ENCODE measurements at regions not wholly inside any gene's neighbourhood (a gene's known extent, or its start where the extent isn't known, plus 50 kb on each side); places are given as distances from the start of the nearest gene placed in this dataset.

GRCh38 chr2:56008661-56009431, 85.3 kb upstream of the EFEMP1 start:
- Mint-ChIP-seq H3K4me1 (ENCODE audit: low read depth) (no peaks in the 10 kb centered on the region), H3K9me3 (no peaks in the 10 kb centered on the region), H3K36me3 (ENCODE audit: low read depth) (no peaks in the 10 kb centered on the region), H3K27ac (no peak overlapping the region), H3K27me3 (ENCODE audit: low read depth) (peaks cover 4% of the 10 kb centered on the region), H3K4me3 (no peak overlapping the region)
- CTCF ChIA-PET = no interaction called here
- intact Hi-C loops (cut with micrococcal nuclease) = loop anchor here (1.0 kb wide), 1 partner anchor 291 kb away; no protein-coding TSS in a partner anchor
- no peak for DNase-seq

- no peaks in the 10 kb centered on the region for H3K9me3 Mint-ChIP-seq
- peaks cover 4% of the 10 kb centered on the region for H3K27me3 Mint-ChIP-seq (ENCODE audit: low read depth)
- intact Hi-C loops (cut with micrococcal nuclease) = loop anchor here (10.0 kb wide), 1 partner anchor 225 kb away; no protein-coding TSS in a partner anchor
- H3K36me3 Mint-ChIP-seq (ENCODE audit: low read depth) = no peaks in the 10 kb centered on the region
- H3K4me3 Mint-ChIP-seq = no peak overlapping the region
- H3K4me1 Mint-ChIP-seq (ENCODE audit: low read depth) = no peaks in the 10 kb centered on the region
- H3K27ac Mint-ChIP-seq = no peak overlapping the region
- CTCF ChIA-PET = no interaction called here
- DNase-seq = no peak
Observed at GRCh38 chr2:56009758-56010458, 86.3 kb upstream of the EFEMP1 start.

DNA sequence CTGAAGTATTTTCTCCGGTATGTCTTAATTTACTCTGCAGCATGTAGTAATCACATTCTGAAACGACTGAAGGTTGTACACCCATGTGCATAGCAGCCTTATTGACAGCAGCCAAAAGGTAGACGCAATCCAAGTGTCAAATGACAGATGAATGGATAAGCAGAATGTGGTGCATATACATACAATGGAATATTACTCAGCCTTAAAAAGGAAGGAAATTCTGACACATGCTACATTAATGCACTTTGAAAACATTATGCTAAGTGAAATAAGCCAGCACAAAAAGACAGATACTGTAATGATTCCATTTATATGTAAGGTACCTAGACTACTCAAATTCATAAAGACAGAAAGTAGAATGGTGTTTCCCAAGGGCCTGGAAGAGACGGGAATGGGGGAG, 88.0 kb upstream of the EFEMP1 start:
- CTCF ChIA-PET = no interaction called here
- intact Hi-C loops (cut with micrococcal nuclease) = loop anchor here (10.0 kb wide), 1 partner anchor 227 kb away; no protein-coding TSS in a partner anchor
- no peaks in the 10 kb centered on the region for H3K36me3 Mint-ChIP-seq (ENCODE audit: low read depth)

GRCh38 chr2:56012221-56012765, 88.7 kb upstream of the EFEMP1 start:
- H3K27me3 Mint-ChIP-seq (ENCODE audit: low read depth) = peaks cover 4% of the 10 kb centered on the region
- no peaks in the 10 kb centered on the region for H3K9me3 Mint-ChIP-seq
- no peak overlapping the region for H3K27ac Mint-ChIP-seq
- no peak overlapping the region for H3K4me3 Mint-ChIP-seq
- intact Hi-C loops (cut with micrococcal nuclease) = loop anchor here (10.0 kb wide), 1 partner anchor 227 kb away; no protein-coding TSS in a partner anchor
- CTCF ChIA-PET = no interaction called here
- H3K4me1 Mint-ChIP-seq (ENCODE audit: low read depth) = no peaks in the 10 kb centered on the region
- no peak for DNase-seq
- no peaks in the 10 kb centered on the region for H3K36me3 Mint-ChIP-seq (ENCODE audit: low read depth)

More for the DNA sequence above, 88.0 kb upstream of the EFEMP1 start:
- Mint-ChIP-seq H3K9me3 (no peaks in the 10 kb centered on the region), H3K27ac (no peak overlapping the region), H3K4me1 (ENCODE audit: low read depth) (no peaks in the 10 kb centered on the region), H3K4me3 (no peak overlapping the region), H3K27me3 (ENCODE audit: low read depth) (peaks cover 4% of the 10 kb centered on the region)
- no peak for DNase-seq

GRCh38 chr2:56013475-56013874, 89.9 kb upstream of the EFEMP1 start:
- Mint-ChIP-seq H3K27me3 (ENCODE audit: low read depth) (peaks cover 4% of the 10 kb centered on the region), H3K9me3 (no peaks in the 10 kb centered on the region), H3K4me3 (no peak overlapping the region), H3K36me3 (ENCODE audit: low read depth) (no peaks in the 10 kb centered on the region), H3K4me1 (ENCODE audit: low read depth) (no peaks in the 10 kb centered on the region), H3K27ac (no peak overlapping the region)
- CTCF ChIA-PET = interaction anchor here (0.6 kb wide), 1 partner anchor 825 kb away, joined by 3 read pairs; no protein-coding TSS in a partner anchor
- DNase-seq = no peak
- intact Hi-C loops (cut with micrococcal nuclease) = loop anchor here (10.0 kb wide), 1 partner anchor 229 kb away; no protein-coding TSS in a partner anchor

- H3K36me3 Mint-ChIP-seq (ENCODE audit: low read depth) = no peaks in the 10 kb centered on the region
Observed at GRCh38 chr2:56014046-56014730, 90.6 kb upstream of the EFEMP1 start.

GRCh38 chr2:56015711-56016115, 92.1 kb upstream of the EFEMP1 start:
- Mint-ChIP-seq H3K4me1 (ENCODE audit: low read depth) (no peaks in the 10 kb centered on the region), H3K4me3 (no peak overlapping the region), H3K36me3 (ENCODE audit: low read depth) (no peaks in the 10 kb centered on the region), H3K27ac (no peak overlapping the region), H3K27me3 (ENCODE audit: low read depth) (peaks cover 4% of the 10 kb centered on the region), H3K9me3 (no peaks in the 10 kb centered on the region)
- CTCF ChIA-PET = no interaction called here
- no peak for DNase-seq
- intact Hi-C loops (cut with micrococcal nuclease) = loop anchor here (10.0 kb wide), 1 partner anchor 231 kb away; no protein-coding TSS in a partner anchor

More at GRCh38 chr2:56014046-56014730, 90.6 kb upstream of the EFEMP1 start:
- no peak for DNase-seq
- Mint-ChIP-seq H3K4me1 (ENCODE audit: low read depth) (no peaks in the 10 kb centered on the region), H3K4me3 (no peak overlapping the region), H3K27me3 (ENCODE audit: low read depth) (peaks cover 4% of the 10 kb centered on the region), H3K27ac (no peak overlapping the region), H3K9me3 (no peaks in the 10 kb centered on the region)
- intact Hi-C loops (cut with micrococcal nuclease) = loop anchor here (10.0 kb wide), 1 partner anchor 229 kb away; no protein-coding TSS in a partner anchor
- CTCF ChIA-PET = interaction anchor here (1.2 kb wide), 1 partner anchor 295 kb away, joined by 3 read pairs; no protein-coding TSS in a partner anchor

- CTCF ChIA-PET = no interaction called here
- H3K27me3 Mint-ChIP-seq (ENCODE audit: low read depth) = no peaks in the 10 kb centered on the region
- no peak for DNase-seq
- no peak overlapping the region for H3K4me3 Mint-ChIP-seq
- no peaks in the 10 kb centered on the region for H3K36me3 Mint-ChIP-seq (ENCODE audit: low read depth)
- H3K4me1 Mint-ChIP-seq (ENCODE audit: low read depth) = no peaks in the 10 kb centered on the region
- intact Hi-C loops (cut with micrococcal nuclease) = loop anchor here (10.0 kb wide), 1 partner anchor 233 kb away; no protein-coding TSS in a partner anchor
- no peak overlapping the region for H3K27ac Mint-ChIP-seq
- no peaks in the 10 kb centered on the region for H3K9me3 Mint-ChIP-seq
Observed at GRCh38 chr2:56017784-56018183, 94.2 kb upstream of the EFEMP1 start.

DNA sequence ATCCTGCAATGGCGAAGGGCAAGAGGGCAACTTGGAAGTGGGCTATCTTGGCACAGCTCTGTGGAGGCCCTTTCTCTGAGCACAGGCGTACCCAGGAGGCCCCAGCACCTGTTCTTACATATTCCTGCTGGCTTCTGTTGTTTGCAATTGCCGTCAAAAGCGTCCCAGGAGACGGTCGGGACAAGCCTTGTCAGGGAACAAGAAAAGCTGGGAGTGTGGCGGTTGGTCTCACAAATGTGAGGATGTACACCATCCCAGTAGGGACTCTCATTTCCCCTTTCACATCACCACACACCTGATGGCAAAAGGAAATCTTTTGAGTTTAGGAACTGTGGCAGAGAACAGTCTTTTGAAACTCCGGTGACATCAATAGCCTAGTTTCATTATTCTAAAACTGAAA, 94.7 kb upstream of the EFEMP1 start:
- intact Hi-C loops (cut with micrococcal nuclease) = loop anchor here (10.0 kb wide), 1 partner anchor 233 kb away; no protein-coding TSS in a partner anchor
- no peaks in the 10 kb centered on the region for H3K4me1 Mint-ChIP-seq (ENCODE audit: low read depth)
- no peak for DNase-seq
- H3K9me3 Mint-ChIP-seq = no peaks in the 10 kb centered on the region
- H3K27me3 Mint-ChIP-seq (ENCODE audit: low read depth) = no peaks in the 10 kb centered on the region
- H3K4me3 Mint-ChIP-seq = no peak overlapping the region
- CTCF ChIA-PET = no interaction called here
- H3K36me3 Mint-ChIP-seq (ENCODE audit: low read depth) = no peaks in the 10 kb centered on the region
- H3K27ac Mint-ChIP-seq = no peak overlapping the region

DNA sequence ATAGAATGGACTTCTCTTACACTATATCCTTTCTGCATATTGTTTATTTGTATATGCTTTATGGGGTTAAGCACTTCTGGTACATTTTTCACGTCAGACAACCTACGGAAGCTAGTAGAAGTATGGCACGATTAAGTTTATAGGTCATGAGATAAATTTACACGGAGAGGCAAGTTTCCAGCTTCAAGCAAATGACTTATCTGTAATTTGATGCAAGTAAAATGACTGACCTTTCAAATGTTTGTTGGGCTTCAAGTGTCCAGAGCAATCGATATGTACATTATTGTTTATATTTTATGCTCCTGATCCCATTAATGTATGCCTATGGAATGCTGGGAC, 97.5 kb upstream of the EFEMP1 start:
- no peak overlapping the region for H3K4me3 Mint-ChIP-seq
- intact Hi-C loops (cut with micrococcal nuclease) = no loop called here

GRCh38 chr2:56021579-56021978, 98.0 kb upstream of the EFEMP1 start:
- Mint-ChIP-seq H3K27me3 (ENCODE audit: low read depth) (no peaks in the 10 kb centered on the region), H3K4me1 (ENCODE audit: low read depth) (no peaks in the 10 kb centered on the region), H3K4me3 (no peak overlapping the region), H3K9me3 (no peaks in the 10 kb centered on the region), H3K27ac (no peak overlapping the region), H3K36me3 (ENCODE audit: low read depth) (no peaks in the 10 kb centered on the region)
- no peak for DNase-seq
- intact Hi-C loops (cut with micrococcal nuclease) = no loop called here
- CTCF ChIA-PET = no interaction called here

More for the DNA sequence above, 97.5 kb upstream of the EFEMP1 start:
- Mint-ChIP-seq H3K4me1 (ENCODE audit: low read depth) (no peaks in the 10 kb centered on the region), H3K27me3 (ENCODE audit: low read depth) (no peaks in the 10 kb centered on the region), H3K36me3 (ENCODE audit: low read depth) (no peaks in the 10 kb centered on the region), H3K9me3 (no peaks in the 10 kb centered on the region), H3K27ac (no peak overlapping the region)
- CTCF ChIA-PET = no interaction called here
- DNase-seq = no peak
